Hematopoietic multipotent progenitor cell treated with erythropoietin and hydrocortisone succinate and interleukin-3 and kit ligand, for 8 days (in vitro differentiated cells): ENCODE measurements at regions not wholly inside any gene's neighbourhood (a gene's known extent, or its start where the extent isn't known, plus 50 kb on each side); places are given as distances from the start of the nearest gene placed in this dataset.
"Not testable (repeated sequence)": the region's sequence is repeated elsewhere in the genome, so short reads cannot be mapped to it uniquely, and the experiment has no call there.

ENCODE experiments used
- DNase-seq: peaks from one replicate; pipeline ENCODE4 v3.0.0-alpha.2; 2015

DNA sequence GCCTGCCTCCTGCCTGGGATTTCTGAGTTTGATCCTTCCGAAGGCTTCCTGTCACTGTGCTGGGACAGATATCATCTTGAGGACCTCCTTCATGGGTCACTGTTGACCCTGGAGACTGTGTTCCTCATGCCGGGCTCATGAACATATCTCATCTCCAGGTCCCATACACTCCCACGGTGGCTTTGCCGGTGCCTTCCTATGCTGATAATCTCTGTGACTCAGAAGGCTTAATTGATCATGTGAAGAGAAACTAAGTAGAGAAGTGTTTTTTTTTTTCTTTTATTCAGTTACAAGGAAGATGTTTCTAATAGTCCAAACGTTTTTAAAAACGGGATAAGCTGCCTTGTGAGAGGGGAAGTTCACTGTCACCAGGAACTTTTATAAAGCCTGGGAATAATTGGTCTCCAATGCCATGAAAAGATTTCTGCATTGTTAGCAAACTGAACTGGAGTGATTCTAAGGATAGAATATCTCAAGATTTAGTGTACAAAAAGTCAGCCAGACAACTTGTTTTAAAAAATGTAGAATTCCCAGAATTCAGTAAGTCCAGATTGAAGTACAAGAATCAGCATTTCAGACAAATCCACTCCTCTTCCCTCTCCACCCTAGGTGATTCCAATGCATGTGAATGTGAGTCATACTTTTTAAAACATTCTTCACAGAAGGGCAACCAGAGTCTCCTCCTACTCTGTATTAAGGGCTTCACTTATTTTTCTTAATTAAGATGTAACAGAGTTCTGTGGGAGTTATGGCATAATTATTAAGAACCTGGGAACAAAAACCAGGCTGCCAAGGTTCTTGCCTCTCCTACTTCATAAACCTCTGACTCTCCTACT is 139.8 kb upstream of the LGR5 start:
- peak; percentile 61 for DNase-seq

DNA sequence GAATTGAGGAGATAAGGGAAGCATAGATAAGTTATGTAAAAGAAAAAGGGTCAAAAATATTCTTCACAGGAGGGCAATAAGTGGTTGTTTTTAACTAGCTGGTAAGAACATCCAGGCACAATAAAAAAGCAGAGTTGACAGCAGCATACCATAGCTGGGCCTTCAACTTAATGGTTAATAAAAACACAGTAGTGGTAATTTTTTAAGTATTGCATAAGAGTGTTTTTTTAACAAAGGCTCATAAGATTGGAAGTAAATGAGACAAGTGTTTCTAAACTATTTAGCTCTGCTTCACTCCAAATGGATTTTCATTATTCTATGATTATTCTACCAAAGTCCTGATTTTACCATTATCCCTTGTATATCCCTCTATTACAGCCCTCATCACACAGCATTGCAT is 140.1 kb upstream of the TSPAN8 start:
- no peak for DNase-seq

DNA sequence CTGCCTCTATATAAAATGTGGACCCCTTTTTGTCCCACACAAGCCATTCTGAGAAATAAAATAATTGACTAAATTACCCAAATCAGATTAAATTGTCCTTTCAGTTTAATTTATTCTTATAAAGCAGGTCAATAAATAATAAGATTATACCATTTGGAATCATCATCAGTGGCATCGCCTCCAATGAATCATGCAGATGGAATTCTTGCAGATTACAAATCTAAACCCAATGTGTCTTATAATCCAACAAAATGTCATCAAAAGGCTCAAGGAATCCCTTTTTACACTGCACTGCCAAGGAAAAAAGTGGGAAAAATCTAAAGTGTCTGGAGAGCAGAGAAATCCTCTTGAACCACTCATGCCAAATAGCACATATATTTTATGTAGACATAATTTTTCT is 138.2 kb upstream of the TSPAN8 start:
- no peak for DNase-seq

DNA sequence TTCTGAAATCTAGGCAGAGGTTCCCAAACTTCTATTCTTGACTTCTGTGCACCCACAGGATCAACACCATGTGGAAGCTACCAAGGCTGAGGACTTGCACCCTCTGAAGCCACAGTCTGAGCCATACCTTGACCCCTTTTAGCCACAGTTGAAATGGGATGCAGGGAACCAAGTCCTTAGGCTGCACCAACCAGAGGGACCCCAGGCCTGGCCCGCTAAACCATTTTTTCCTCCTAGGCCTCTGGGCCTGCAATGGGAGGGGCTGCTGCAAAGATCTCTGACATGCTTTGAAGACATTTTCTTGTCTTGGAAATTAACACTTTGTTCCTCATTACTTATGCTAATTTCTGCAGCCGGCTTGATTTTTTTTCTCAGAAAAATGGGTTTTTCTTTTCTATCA is 133.9 kb upstream of the TSPAN8 start:
- no peak for DNase-seq

DNA sequence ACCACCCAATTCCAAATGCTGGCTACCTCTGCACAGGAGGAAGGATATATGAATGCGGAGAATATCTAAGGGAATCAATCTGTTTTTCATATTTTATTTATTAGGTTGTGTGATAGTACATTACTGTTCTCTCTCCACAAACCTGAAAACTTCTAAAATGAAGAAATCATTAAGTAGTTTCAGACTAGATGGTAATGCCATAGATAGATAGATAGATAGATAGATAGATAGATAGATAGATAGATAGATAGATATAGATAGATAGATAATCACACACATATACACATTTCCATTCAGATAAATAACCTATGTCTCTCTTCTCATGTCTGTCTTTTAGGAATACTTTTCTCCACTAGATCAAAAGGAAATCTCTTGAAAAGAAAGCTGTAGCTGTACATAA is 126.1 kb upstream of the TSPAN8 start:
- DNase-seq = no peak

DNA sequence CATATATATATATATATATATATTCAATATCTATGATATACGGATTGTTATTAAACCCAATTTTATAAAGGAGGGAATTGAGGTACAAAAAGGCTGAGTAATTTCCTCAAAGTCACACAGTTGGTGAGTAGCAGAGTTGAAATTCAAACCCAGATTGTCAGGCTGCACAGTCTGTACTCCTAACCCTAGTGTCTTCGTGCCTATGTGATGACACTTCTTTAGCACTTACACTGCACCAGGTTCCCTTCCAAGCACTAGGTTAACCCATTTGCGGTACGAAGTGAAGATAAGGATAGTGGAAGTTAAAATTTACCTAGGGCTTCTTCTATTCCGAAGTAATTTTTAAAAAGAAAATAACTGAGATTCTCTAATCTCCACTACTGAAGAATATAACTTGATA is 125.1 kb upstream of the TSPAN8 start:
- DNase-seq = no peak

DNA sequence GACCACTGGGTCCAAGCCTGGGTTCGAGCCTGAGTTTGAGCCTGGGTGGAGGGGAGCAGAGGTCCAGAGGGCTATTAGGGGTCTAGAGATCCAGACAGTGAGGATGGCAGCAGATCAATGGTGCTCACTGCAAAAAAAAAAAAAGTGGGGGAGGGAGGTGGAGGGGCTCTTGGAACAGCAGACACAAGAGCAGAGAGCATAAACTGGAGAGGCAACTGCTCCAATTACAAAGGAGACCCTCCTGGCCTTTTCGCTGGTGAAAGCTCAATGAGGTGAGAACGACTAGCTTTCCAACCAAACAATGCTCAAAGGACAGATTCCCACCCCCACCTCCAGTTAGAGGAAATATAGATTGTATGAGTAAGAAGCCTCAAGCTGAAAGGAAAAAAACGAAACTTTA is 124.2 kb upstream of the TSPAN8 start:
- no peak for DNase-seq

DNA sequence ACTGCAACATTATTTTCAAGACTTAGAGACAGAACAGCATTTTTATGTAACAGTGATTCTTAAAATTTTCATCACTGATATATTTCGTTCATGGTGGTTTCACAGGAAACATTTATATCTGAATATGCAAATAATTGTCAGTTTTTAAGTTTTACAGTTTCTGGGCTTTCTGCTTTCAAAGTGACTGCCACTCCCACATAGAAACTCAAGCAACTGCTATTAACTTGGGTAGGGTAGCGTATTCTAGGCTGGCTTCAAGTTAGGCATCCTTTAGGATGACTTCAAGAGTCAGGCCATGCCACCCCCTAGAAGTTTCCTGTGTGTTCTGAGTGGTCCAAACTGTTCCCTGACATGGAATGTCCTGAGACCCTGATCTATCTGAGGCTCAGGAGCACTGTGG is 123.6 kb upstream of the TSPAN8 start:
- no peak for DNase-seq

DNA sequence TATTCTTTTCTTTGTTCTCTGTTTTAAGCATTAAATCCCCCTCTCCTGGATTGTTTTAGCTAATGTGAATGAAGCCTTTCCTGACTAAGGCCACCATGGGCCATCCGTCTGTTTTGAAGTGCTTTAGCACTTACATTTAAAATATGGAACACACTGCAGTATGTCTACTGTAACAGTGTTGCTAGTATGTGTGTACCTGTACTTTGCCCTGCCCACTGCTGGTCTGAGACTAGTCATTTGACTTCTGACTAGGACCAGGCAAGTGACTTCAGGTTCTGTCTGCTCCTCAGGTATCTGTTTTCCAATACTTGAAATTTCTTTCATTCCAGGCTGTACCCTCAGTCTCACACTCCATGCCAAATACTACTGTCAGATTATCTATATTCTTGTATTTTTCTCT is 120.1 kb upstream of the TSPAN8 start:
- DNase-seq = no peak

DNA sequence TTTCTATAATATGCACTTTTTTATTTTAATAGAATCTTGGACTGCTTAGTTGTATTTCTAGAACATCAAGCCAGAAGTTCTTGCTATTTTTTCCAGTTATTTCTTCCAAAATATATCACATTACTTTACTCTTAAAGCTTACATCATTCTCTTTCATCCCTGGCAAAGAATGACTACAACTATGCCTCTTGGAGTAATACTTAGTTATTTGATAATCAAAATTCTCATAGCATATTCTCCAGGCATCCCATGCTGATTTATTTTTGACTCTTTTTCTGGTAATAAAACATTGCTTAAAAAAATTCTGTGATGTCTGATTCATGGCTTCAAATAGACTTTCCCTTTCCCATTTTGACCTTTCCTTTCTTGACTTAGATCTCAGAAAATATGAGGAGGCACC is 118.7 kb upstream of the TSPAN8 start:
- DNase-seq = no peak

DNA sequence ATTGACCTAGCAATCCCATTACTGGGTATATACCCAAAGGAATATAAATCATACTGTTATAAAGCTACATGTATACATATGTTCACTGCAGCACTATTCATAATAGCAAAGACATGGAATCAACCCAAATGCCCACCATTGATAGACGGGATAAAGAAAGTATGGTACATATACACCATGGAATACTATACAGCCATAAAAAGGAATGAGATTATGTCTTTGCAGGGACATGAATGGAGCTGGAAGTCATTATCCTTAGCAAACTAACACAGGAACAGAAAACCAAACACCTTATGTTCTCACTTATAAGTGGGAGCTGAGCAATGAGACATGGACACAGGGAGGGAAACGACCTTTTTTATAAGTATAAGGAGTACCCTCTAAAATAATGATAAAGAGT is 113.0 kb upstream of the TSPAN8 start:
- not testable (repeated sequence) for DNase-seq

DNA sequence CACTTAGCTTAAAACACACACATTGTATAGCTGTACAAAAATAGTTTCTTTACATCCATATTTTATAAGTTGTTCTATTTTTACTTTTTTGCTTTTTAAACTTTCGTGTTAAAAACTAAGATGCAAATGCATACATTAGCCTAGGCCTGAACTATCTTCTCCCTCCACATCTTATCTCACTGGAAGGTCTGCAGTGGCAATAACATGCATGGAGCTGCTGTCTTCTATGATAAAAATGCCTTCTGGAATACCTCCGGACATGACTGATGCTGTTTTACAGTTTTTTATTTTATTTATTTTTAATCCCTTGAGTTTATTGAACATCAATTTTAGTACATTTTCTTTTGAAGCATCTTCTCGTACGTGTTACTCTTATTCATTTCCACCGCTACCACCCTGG is 112.3 kb upstream of the TSPAN8 start:
- DNase-seq = peak; percentile 87

DNA sequence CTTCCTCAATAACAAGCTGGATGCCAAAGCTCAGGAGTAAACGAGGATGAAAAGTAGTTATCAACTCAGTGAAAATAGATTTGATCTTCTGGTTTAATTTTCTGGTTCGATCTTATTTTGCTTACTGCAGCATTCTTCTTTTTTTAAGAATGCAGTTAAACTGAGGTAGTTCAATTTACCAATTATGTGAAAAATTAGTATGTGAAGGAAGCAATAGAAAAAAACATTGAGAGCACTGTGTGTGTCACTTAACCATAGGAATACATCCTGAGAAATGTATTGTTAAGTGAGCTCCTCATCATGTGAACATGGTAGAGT is 111.4 kb upstream of the TSPAN8 start:
- peak; percentile 8 for DNase-seq

DNA sequence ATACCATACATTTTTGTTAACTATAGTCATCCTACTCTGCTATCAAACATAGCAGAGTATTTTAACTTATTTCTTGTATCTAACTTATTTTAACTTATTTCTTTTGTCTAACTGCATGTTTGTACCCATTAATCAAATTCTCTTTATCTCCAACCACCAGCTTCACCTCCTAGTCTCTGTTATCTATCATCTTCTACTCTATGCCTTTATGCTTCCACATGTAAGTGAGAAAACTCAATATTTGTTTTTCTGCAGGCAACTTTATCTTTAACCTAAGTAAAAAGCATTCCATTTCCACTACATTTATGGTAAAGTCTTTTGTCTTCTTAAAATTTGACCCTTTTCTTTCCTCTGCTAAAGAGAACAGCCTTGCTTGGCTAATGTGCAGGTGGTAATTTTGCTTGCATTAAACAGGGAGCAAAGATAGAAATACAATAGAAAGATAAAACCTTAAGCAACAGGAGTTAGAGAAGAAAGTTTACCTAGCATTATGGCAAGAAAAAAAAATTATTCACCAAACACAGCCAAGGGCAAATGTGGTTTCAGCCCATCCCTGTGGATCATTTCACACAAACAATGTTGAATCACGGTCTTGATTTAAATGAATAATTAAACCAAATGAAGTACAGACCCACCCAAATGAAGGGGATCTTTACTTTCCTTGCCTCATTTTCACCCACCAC is 110.9 kb upstream of the TSPAN8 start:
- DNase-seq = peak; percentile 86

DNA sequence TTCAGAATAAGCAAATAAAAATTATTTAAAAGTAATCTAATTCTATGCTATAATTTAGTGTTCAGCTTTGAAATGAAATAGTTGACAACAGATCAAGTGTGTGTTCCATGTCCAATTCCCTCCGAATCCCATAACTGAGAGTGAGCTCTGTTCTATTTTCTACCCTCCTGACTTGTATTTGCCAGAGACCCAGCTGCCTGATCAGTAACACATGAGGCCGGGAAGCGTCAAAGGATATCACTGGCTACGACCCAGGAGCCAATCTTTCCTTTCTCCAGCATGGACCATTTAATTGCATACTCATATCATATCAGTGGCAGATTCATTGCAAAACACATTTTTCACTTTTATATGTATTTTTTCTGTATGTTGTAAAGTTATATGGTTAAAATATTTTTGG is 108.8 kb upstream of the TSPAN8 start:
- DNase-seq = no peak

DNA sequence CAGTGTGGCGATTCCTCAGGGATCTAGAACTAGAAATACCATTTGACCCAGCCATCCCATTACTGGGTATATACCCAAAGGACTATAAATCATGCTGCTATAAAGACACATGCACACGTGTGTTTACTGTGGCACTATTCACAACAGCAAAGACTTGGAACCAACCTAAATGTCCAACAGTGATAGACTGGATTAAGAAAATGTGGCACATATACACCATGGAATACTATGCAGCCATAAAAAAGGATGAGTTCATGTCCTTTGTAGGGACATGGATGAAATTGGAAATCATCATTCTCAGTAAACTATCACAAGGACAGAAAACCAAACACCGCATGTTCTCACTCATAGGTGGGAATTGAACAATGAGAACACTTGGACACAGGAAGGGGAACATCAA is 107.9 kb upstream of the TSPAN8 start:
- not testable (repeated sequence) for DNase-seq

DNA sequence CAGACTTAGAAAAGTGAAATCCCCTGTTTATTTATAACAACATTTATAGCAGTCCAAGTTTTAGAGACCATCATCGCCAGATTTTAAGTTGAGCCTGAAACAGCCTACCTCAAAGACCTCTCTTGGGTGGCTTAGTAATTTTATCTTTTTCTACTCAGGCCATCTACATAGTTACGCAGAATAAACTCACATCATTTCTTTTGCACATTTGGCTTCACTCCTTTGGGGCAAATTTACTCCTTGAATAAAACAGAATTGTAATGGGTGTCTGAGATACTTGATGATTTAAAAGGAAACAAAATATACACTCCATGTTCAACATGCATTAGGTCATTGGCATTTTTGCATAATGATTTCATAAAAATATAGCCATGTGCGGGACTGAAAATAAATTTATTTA is 104.7 kb upstream of the TSPAN8 start:
- DNase-seq = no peak

DNA sequence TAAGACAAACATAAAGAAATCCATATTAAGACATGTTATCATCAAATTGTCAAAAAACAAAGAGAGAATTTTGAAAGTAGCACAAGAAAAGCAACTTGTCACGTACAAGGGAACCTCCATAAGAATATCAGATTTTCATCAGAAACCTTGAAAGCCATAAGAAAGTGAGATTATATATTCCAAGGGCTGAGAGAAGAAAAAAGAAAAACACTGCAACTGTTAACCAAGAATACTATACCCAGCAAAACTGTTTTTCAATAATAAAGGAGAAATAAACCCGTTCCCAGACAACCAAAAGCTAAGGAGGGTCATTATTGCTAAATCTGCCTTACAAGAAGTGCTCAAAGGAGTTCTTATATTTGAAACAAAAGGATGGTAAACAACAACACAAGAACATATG is 94.7 kb upstream of the TSPAN8 start:
- no peak for DNase-seq

DNA sequence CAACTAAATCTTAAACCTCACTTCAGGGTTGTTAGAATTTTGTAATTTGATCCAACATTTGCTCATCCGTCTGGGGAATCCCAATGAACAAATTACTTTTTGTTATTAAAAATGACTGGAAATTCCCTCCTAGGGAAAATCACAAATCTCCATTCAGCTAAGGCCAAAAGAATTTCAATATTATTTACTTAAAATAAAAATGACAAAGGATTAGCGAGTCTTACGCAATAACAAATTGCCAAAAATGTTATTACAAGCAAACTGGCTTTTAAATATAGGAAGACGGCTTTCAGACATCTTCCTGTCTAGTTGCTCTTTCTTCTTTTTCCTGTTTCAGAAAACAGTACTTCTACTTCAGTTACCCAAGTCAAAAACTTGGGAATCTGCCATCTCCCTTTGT is 92.4 kb upstream of the TSPAN8 start:
- no peak for DNase-seq

DNA sequence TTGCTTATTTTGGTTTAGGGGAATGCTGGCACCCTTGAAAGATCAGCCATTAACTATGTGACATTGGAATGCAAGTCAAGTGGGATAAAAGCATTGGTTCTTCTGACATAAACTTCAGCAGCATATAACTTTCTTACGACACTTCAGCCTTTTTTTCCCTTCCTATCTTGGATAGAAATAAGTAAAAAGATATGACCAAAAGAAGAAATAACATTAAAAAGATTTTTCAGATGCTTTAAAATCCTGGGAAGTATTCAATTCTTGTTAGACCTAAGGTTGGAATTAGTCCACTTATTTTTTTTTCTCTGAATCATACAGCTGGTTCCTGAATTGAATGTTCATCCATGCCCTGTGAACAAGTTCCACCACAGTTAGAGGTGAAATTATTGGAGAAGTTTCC is 85.6 kb upstream of the TSPAN8 start:
- DNase-seq = no peak

DNA sequence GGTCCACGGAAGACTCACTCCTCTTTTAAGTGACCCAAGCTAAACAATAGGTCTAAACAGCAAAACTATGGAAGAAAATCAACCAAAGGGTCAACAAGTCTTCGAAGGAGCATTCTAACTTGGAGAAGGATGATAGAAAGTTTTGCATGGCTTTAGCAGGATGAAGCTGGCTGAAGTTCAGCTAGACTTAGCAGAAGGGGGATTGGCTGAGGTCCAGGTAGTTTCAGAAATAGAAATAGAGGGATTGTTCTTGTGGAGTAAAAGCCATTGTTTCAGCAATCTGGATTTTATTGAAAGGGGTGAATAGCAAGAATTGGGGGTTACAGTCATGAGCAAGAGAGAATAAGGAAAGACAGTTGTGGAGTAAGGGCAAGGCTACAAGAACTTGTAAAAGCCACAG is 84.7 kb upstream of the TSPAN8 start:
- DNase-seq = no peak

DNA sequence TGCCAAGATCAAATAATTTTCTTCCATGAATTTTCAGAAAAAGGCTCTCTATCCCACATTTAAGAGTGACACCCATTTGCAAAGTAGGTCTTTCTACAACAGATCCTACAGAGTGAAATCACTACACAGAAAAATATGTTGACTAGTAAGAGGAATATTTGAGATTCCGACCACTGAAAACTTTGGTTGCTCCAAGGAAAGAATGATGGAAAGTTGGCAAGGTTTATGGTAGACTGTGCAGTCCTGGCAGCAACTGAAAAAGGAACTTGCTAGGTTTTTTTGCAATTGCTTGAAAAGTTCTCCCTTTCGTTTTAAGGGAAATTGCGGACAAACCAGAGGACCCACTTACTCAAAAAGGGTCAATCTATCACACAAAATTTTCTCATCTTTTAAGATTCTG is 83.1 kb upstream of the TSPAN8 start:
- no peak for DNase-seq

DNA sequence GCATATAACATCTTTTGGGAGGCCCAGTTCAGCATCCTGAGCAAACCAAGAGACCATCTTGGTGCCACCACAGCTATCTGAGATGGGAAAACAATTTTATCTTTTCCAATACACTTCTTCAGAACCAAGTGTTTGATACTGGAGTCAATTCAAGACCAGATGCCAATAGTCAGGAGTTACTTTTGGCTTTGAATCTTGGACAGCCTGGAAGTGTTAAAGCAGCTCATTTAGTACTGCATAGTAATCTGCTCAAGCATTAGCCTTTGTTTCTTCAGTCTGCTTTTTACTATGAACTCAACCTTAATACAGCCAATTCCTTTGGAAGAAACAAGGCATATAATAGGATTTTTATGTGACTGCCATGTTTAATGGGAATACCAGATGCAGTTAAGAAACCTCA is 81.9 kb upstream of the TSPAN8 start:
- no peak for DNase-seq

DNA sequence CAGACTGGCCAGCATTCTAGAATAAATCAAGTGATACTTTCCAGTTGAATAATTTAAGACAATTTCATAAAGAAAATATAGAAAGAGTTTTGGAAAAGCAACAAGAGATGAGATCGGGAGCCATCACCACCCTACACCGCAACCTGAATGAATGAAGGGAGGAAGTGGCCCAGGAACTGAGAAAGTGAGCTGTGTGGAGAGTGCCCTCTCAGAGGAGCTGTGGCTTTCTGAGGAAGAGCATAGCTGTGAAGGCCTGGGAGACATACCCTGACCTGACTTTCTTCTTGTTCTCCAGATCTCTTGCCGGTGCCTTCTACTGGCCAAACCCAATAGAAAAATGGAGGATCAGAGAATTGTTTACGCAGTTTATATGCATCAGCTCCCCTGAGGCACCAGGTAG is 79.3 kb upstream of the TSPAN8 start:
- DNase-seq = no peak

DNA sequence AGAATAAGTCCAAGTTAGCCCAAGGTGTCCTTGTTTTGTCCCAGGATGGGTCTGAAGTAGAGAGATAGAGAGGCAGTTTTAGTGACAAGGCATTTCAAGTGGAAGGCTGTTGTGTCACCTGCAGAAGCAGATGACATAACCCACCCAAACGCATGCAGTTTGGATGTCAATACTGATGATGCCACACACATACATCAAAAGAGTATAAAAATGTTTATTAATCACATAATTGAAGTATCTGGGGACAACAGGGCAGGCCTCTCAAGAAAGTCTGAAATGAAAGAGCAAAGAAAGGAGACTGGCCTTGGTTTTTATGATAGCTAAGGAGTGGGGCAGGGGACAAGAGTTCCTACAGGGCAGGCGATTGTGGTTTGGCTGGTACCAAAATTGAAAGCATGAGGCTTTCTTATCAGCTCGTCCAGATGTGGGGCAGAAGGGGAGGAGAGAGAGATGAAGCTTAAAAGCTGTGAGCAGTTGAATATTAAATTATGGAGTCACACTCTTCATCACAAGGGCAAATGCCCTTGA is 78.4 kb upstream of the TSPAN8 start:
- DNase-seq = peak; percentile 99
